SK-N-SH (cell line): ENCODE measurements at regions not wholly inside any gene's neighbourhood (a gene's known extent, or its start where the extent isn't known, plus 50 kb on each side); places are given as distances from the start of the nearest gene placed in this dataset.

Source experiments
- CTCF ChIA-PET: fragments of 300-600, 350-600 bp; formaldehyde crosslinking; extraction: SDS; loops from one replicate; lab custom pipeline; 2021; lab: Yijun Ruan, JAX
- POLR2A ChIA-PET: fragments of 350-600 bp; sonication (Branson Sonifier 250); formaldehyde crosslinking; extraction: SDS; loops from one replicate; lab custom pipeline; 2020; ENCODE audit warnings: antibody characterized with exemption, inconsistent platforms; lab: Yijun Ruan, JAX
- DNase-seq: peaks from one replicate; pipeline ENCODE4 v3.0.0; 2012
- H2AFZ ChIP-seq: fragments of 200-600 bp; sonication (generic); 2 replicates; pipeline ENCODE4 v1.8.1; 2016; ENCODE audit warnings: antibody characterized with exemption, mild to moderate bottlenecking, low read depth
- H3F3A ChIP-seq: fragments of 200-600 bp; sonication (generic); replicated peaks from 2 replicates; pipeline ENCODE3; 2016; ENCODE audit warnings: antibody characterized with exemption, mild to moderate bottlenecking; ENCODE audit not compliant: insufficient read depth
- H3K27ac ChIP-seq, 2 experiments: fragments of 200-500 bp in 1 of 2; fragments of 200-600 bp in 1 of 2; sonication (Bioruptor generic) in 1 of 2; sonication (generic), shearing (Covaris generic) in 1 of 2; 2 replicates each; pipeline versions ENCODE4 v1.5.1 to v1.6.1; 2014 to 2016; ENCODE audit warnings: low read depth in 2 of 2, inconsistent platforms in 1 of 2, low read length in 1 of 2, mild to moderate bottlenecking in 1 of 2, mixed read lengths in 1 of 2
- H3K27me3 ChIP-seq: fragments of 200-600 bp; sonication (generic), shearing (Covaris generic); 2 replicates; pipeline ENCODE4 v1.6.1; 2016; ENCODE audit warnings: mixed run types; ENCODE audit not compliant: insufficient read depth
- H3K36me3 ChIP-seq, 2 experiments: fragments of 200-500 bp in 1 of 2; fragments of 200-600 bp in 1 of 2; sonication (Bioruptor generic) in 1 of 2; sonication (generic) in 1 of 2; replicated peaks in 1 of 2; 2 replicates each; pipeline versions ENCODE3 to v1.5.1; 2014 to 2016; ENCODE audit warnings: low read length in 1 of 2, mild to moderate bottlenecking in 1 of 2; ENCODE audit not compliant: insufficient read depth in 2 of 2, control insufficient read depth in 1 of 2
- H3K4me1 ChIP-seq, 2 experiments: fragments of 200-500 bp in 1 of 2; fragments of 200-600 bp in 1 of 2; sonication (Bioruptor generic) in 1 of 2; sonication (generic), shearing (Covaris generic) in 1 of 2; 2 replicates each; pipeline versions ENCODE4 v1.5.1 to v1.6.1; 2014 to 2016; ENCODE audit warnings: low read depth in 1 of 2, low read length in 1 of 2, mixed run types in 1 of 2; ENCODE audit not compliant: insufficient read depth in 2 of 2, control insufficient read depth in 1 of 2
- H3K4me2 ChIP-seq: fragments of 200-600 bp; sonication (generic), shearing (Covaris generic); 2 replicates; pipeline ENCODE4 v1.6.1; 2017; ENCODE audit warnings: mixed run types
- H3K4me3 ChIP-seq, 2 experiments: fragments of 200-500 bp in 1 of 2; fragments of 200-600 bp in 1 of 2; sonication (Bioruptor generic) in 1 of 2; sonication (generic), shearing (Covaris generic) in 1 of 2; 2 replicates each; pipeline versions ENCODE4 v1.5.1 to v1.8.1; 2014 to 2016; ENCODE audit warnings: low read depth in 2 of 2, inconsistent platforms in 1 of 2, low read length in 1 of 2, mild to moderate bottlenecking in 1 of 2, mixed read lengths in 1 of 2, moderate library complexity in 1 of 2
- H3K79me2 ChIP-seq: fragments of 200-600 bp; sonication (generic); 2 replicates; pipeline ENCODE4 v1.8.1; 2017; ENCODE audit warnings: mild to moderate bottlenecking; ENCODE audit not compliant: insufficient read depth
- H3K9ac ChIP-seq: fragments of 200-600 bp; sonication (generic); 2 replicates; pipeline ENCODE4 v1.6.1; 2017; ENCODE audit warnings: mixed run types
- H3K9me2 ChIP-seq: fragments of 200-600 bp; sonication (generic); 2 replicates; pipeline ENCODE4 v1.6.1; 2017; ENCODE audit warnings: mixed run types
- H3K9me3 ChIP-seq: fragments of 200-600 bp; sonication (generic); 2 replicates; pipeline ENCODE4 v1.6.1; 2017; ENCODE audit warnings: mixed run types, mild to moderate bottlenecking, moderate library complexity
- H4K20me1 ChIP-seq: fragments of 200-600 bp; sonication (generic); 2 replicates; pipeline ENCODE4 v1.6.1; 2017; ENCODE audit warnings: mild to moderate bottlenecking, mixed run types; ENCODE audit not compliant: insufficient read depth
- CHD2 ChIP-seq: fragments of 150-350 bp; IDR thresholded peaks from 2 replicates; pipeline ENCODE4 v1.6.1; 2018; ENCODE audit warnings: low read length; ENCODE audit not compliant: partially characterized antibody
- ELF1 ChIP-seq: IDR thresholded peaks from 2 replicates; pipeline ENCODE4 v1.4.0; 2012
- EP300 ChIP-seq, 2 experiments: IDR thresholded peaks; 2 replicates each; pipeline versions ENCODE4 v1.4.0 to v1.6.1; 2012; ENCODE audit warnings: borderline replicate concordance in 1 of 2, low read depth in 1 of 2, low read length in 1 of 2
- EZH2phosphoT487 ChIP-seq: fragments of 200-600 bp; sonication (generic); IDR thresholded peaks from 2 replicates; pipeline ENCODE4 v1.6.1; 2017; ENCODE audit warnings: low read depth, mixed run types, mild to moderate bottlenecking, antibody characterized with exemption, moderate library complexity, borderline replicate concordance
- FOSL2 ChIP-seq: IDR thresholded peaks from 2 replicates; pipeline ENCODE4 v1.4.0; 2012; ENCODE audit warnings: low read depth, mild to moderate bottlenecking, moderate library complexity, borderline replicate concordance
- FOXM1 ChIP-seq: IDR thresholded peaks from 2 replicates; pipeline ENCODE4 v1.4.0; 2012; ENCODE audit warnings: low read depth, mild to moderate bottlenecking
- GATA2 ChIP-seq: sonication (generic); formaldehyde crosslinking; IDR thresholded peaks from 2 replicates; pipeline ENCODE4 v1.5.0; 2020; ENCODE audit warnings: mild to moderate bottlenecking, missing genetic modification reagents
- JUND ChIP-seq: IDR thresholded peaks from 2 replicates; pipeline ENCODE4 v1.4.0; 2012
- MAX ChIP-seq: IDR thresholded peaks from 2 replicates; pipeline ENCODE4 v1.4.0; 2012; ENCODE audit warnings: low read depth
- MEF2A ChIP-seq: IDR thresholded peaks from 2 replicates; pipeline ENCODE4 v1.4.0; 2012; ENCODE audit warnings: low read depth, borderline replicate concordance
- MXI1 ChIP-seq: IDR thresholded peaks from 2 replicates; pipeline ENCODE4 v1.6.1; 2012; ENCODE audit warnings: mild to moderate bottlenecking, low read depth, low read length, improper control_type of control experiment
- PBX3 ChIP-seq: IDR thresholded peaks from 2 replicates; pipeline ENCODE4; 2012
- RAD21 ChIP-seq: IDR thresholded peaks from 2 replicates; pipeline ENCODE4 v1.6.1; 2012; ENCODE audit warnings: mild to moderate bottlenecking, low read length
- RCOR1 ChIP-seq: fragments of 150-350 bp; IDR thresholded peaks from 2 replicates; pipeline ENCODE4 v1.6.1; 2017; ENCODE audit warnings: antibody characterized with exemption, low read length
- RFX5 ChIP-seq: IDR thresholded peaks from 2 replicates; pipeline ENCODE4 v1.6.1; 2012; ENCODE audit warnings: mild to moderate bottlenecking, improper control_type of control experiment, low read length
- SIN3A ChIP-seq: IDR thresholded peaks from 2 replicates; pipeline ENCODE4 v1.6.1; 2012; ENCODE audit warnings: low read depth, mild to moderate bottlenecking, low read length, moderate library complexity, borderline replicate concordance
- TAF1 ChIP-seq: IDR thresholded peaks from 2 replicates; pipeline ENCODE4 v1.6.1; 2012; ENCODE audit warnings: low read depth, mild to moderate bottlenecking, low read length, moderate library complexity, borderline replicate concordance
- TCF12 ChIP-seq: IDR thresholded peaks from 2 replicates; pipeline ENCODE4 v1.4.0; 2012
- TEAD4 ChIP-seq: IDR thresholded peaks from 2 replicates; pipeline ENCODE4 v1.4.0; 2012; ENCODE audit warnings: mild to moderate bottlenecking, borderline replicate concordance; ENCODE audit not compliant: insufficient read depth
- USF2 ChIP-seq: fragments of 150-350 bp; IDR thresholded peaks from 2 replicates; pipeline ENCODE4 v1.6.1; 2017; ENCODE audit warnings: antibody characterized with exemption, low read length, low read depth, borderline replicate concordance
- YY1 ChIP-seq: IDR thresholded peaks from 2 replicates; pipeline ENCODE4 v1.4.0; 2012; ENCODE audit warnings: low read depth, mild to moderate bottlenecking
- ZBTB33 ChIP-seq: IDR thresholded peaks from 2 replicates; pipeline ENCODE4 v1.4.0; 2012; ENCODE audit warnings: low read depth, borderline replicate concordance
- WGBS: methylation state at CpG from one replicate; pipeline ENCODE4 v1.1.6; 2017; ENCODE audit warnings: low lambda C conversion rate; 5-methylcytosine and 5-hydroxymethylcytosine counted together

- Histone ChIP-seq H3K9ac (no peak overlapping the region), H3K4me1 (no peaks in the 10 kb centered on the region), H3K4me2 (no peak overlapping the region), H3K36me3 (no peaks in the 10 kb centered on the region), H3K79me2 (no peaks in the 10 kb centered on the region), H3F3A (no peaks in the 10 kb centered on the region), H4K20me1 (no peaks in the 10 kb centered on the region), H3K9me2 (no peaks in the 10 kb centered on the region), H3K27me3 (no peaks in the 10 kb centered on the region), H2AFZ (no peak overlapping the region), H3K27ac (no peak overlapping the region), H3K4me3 (no peak overlapping the region), H3K9me3 (no peaks in the 10 kb centered on the region)
- no peak for DNase-seq
- TF ChIP-seq EZH2phosphoT487: no peak
- no peak for TF ChIP-seq FOSL2
- TF ChIP-seq USF2: no peak
- no peak for TF ChIP-seq YY1
- no peak for TF ChIP-seq MXI1
- no peak for TF ChIP-seq RFX5
- WGBS: 90% methylated on average over 2 of the region's 2 CpGs
- POLR2A ChIA-PET: no interaction called here
- CTCF ChIA-PET: no interaction called here
Observed at GRCh38 chr3:105051111-105051510, 315.6 kb upstream of the ALCAM start.

- H4K20me1 ChIP-seq: no peaks in the 10 kb centered on the region
- H3K36me3 ChIP-seq: no peaks in the 10 kb centered on the region
- H3F3A ChIP-seq: no peaks in the 10 kb centered on the region
- no peaks in the 10 kb centered on the region for H3K27me3 ChIP-seq
- H3K4me1 ChIP-seq: no peaks in the 10 kb centered on the region
- CTCF ChIA-PET: no interaction called here
- no peak overlapping the region for H3K27ac ChIP-seq
- H3K4me2 ChIP-seq: no peak overlapping the region
- no peak for TF ChIP-seq TAF1
- no peak for TF ChIP-seq RCOR1
- TF ChIP-seq MEF2A: no peak
- no peak for TF ChIP-seq EP300 (IDR thresholded peaks at IDR 0.05; ENCODE audit: borderline replicate concordance in 1 of 2, low read depth in 1 of 2, low read length in 1 of 2)
- TF ChIP-seq TCF12: no peak
- TF ChIP-seq ELF1: no peak
- TF ChIP-seq GATA2 (CRISPR knock-in tag): no peak
- TF ChIP-seq PBX3: no peak
- TF ChIP-seq RAD21: no peak
- no peak for TF ChIP-seq YY1
- no peak for TF ChIP-seq CHD2
- no peak for TF ChIP-seq SIN3A
- no peak for TF ChIP-seq JUND
- no peak for TF ChIP-seq MAX
- TF ChIP-seq ZBTB33: no peak
- no peak for TF ChIP-seq TEAD4
- no peak for TF ChIP-seq FOXM1
- WGBS: 88% methylated on average over 1 of the region's 1 CpG
- no peak for DNase-seq
- no peak overlapping the region for H3K4me3 ChIP-seq
- H3K79me2 ChIP-seq: no peaks in the 10 kb centered on the region
- no peak overlapping the region for H3K9ac ChIP-seq
- H3K9me3 ChIP-seq: no peaks in the 10 kb centered on the region
- POLR2A ChIA-PET: no interaction called here
- no peaks in the 10 kb centered on the region for H3K9me2 ChIP-seq
- no peak overlapping the region for H2AFZ ChIP-seq
Observed at GRCh38 chr3:105051972-105052371, 314.7 kb upstream of the ALCAM start.
